Ishikawa (cell line): ENCODE measurements at regions not wholly inside any gene's neighbourhood (a gene's known extent, or its start where the extent isn't known, plus 50 kb on each side); places are given as distances from the start of the nearest gene placed in this dataset.

Experiments used
- CEBPB ChIP-seq: IDR thresholded peaks from 2 replicates; pipeline ENCODE4 v1.6.1; 2012
- EGR1 ChIP-seq: IDR thresholded peaks from 2 replicates; pipeline ENCODE4 v1.6.1; 2012
- EP300 ChIP-seq: IDR thresholded peaks from 2 replicates; pipeline ENCODE4 v1.6.1; 2012; ENCODE audit warnings: borderline replicate concordance
- NFIC ChIP-seq: IDR thresholded peaks from 2 replicates; pipeline ENCODE4 v1.6.1; 2012
- TAF1 ChIP-seq: IDR thresholded peaks from 2 replicates; pipeline ENCODE4 v1.6.1; 2012; ENCODE audit warnings: low read depth, mild to moderate bottlenecking
- YY1 ChIP-seq: IDR thresholded peaks from 2 replicates; pipeline ENCODE4 v1.6.1; 2012; ENCODE audit warnings: low read depth
- ZBTB7A ChIP-seq: IDR thresholded peaks from 2 replicates; pipeline ENCODE4 v1.6.1; 2012; ENCODE audit warnings: low read depth
- TF ChIP-seq, protein P1 (sequence below): IDR thresholded peaks from 2 replicates; pipeline ENCODE4 v1.6.1; 2012
- TF ChIP-seq, protein P2 (sequence below): IDR thresholded peaks from 2 replicates; pipeline ENCODE4 v1.6.1; 2012; ENCODE audit warnings: low read depth, mild to moderate bottlenecking

- no peak for TF ChIP-seq NFIC
- TF ChIP-seq EP300 = no peak
- TF ChIP-seq YY1 = no peak
- TF ChIP-seq CEBPB = no peak
- TF ChIP-seq TAF1 = no peak
- TF ChIP-seq EGR1 = no peak
- TF ChIP-seq ZBTB7A = no peak
- TF ChIP-seq, protein P1, sequence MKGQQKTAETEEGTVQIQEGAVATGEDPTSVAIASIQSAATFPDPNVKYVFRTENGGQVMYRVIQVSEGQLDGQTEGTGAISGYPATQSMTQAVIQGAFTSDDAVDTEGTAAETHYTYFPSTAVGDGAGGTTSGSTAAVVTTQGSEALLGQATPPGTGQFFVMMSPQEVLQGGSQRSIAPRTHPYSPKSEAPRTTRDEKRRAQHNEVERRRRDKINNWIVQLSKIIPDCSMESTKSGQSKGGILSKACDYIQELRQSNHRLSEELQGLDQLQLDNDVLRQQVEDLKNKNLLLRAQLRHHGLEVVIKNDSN = no peak
- TF ChIP-seq, protein P2, sequence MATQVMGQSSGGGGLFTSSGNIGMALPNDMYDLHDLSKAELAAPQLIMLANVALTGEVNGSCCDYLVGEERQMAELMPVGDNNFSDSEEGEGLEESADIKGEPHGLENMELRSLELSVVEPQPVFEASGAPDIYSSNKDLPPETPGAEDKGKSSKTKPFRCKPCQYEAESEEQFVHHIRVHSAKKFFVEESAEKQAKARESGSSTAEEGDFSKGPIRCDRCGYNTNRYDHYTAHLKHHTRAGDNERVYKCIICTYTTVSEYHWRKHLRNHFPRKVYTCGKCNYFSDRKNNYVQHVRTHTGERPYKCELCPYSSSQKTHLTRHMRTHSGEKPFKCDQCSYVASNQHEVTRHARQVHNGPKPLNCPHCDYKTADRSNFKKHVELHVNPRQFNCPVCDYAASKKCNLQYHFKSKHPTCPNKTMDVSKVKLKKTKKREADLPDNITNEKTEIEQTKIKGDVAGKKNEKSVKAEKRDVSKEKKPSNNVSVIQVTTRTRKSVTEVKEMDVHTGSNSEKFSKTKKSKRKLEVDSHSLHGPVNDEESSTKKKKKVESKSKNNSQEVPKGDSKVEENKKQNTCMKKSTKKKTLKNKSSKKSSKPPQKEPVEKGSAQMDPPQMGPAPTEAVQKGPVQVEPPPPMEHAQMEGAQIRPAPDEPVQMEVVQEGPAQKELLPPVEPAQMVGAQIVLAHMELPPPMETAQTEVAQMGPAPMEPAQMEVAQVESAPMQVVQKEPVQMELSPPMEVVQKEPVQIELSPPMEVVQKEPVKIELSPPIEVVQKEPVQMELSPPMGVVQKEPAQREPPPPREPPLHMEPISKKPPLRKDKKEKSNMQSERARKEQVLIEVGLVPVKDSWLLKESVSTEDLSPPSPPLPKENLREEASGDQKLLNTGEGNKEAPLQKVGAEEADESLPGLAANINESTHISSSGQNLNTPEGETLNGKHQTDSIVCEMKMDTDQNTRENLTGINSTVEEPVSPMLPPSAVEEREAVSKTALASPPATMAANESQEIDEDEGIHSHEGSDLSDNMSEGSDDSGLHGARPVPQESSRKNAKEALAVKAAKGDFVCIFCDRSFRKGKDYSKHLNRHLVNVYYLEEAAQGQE = no peak
Observed at GRCh38 chr4:149084144-149084543, 641.9 kb upstream of the NR3C2 start.
